AG04450 (cell line): ENCODE measurements at regions not wholly inside any gene's neighbourhood (a gene's known extent, or its start where the extent isn't known, plus 50 kb on each side); places are given as distances from the start of the nearest gene placed in this dataset.

Experiments
- CTCF ChIA-PET: fragments of 300-600, 350-600 bp; formaldehyde crosslinking; extraction: SDS; loops from one replicate; lab custom pipeline; 2022; ENCODE audit warnings: antibody characterized with exemption, inconsistent platforms; lab: Charles Lee
- POLR2A ChIA-PET: fragments of 350-600 bp; formaldehyde crosslinking; extraction: SDS; loops from one replicate; lab custom pipeline; 2021; ENCODE audit warnings: antibody characterized with exemption, inconsistent platforms; lab: Yijun Ruan, JAX
- DNase-seq: peaks from one replicate; pipeline ENCODE4 v3.0.0-alpha.2; 2011; ENCODE audit warnings: low read depth, low spot score
- H3K27ac ChIP-seq: one replicate; pipeline ENCODE4 v1.5.1; 2012; ENCODE audit warnings: low read depth, low read length, control low read depth
- H3K27me3 ChIP-seq: one replicate; pipeline ENCODE4 v1.6.0; 2012; ENCODE audit warnings: low read length; ENCODE audit not compliant: control insufficient read depth, insufficient read depth
- H3K4me3 ChIP-seq: 2 replicates; pipeline ENCODE4 v1.5.1; 2011; ENCODE audit warnings: mild to moderate bottlenecking, low read depth, low read length, control low read depth
- H3K9me3 ChIP-seq: 2 replicates; pipeline ENCODE4 v1.5.1; 2012; ENCODE audit warnings: low read length; ENCODE audit not compliant: control insufficient read depth, insufficient read depth
- CTCF ChIP-seq: IDR thresholded peaks from 2 replicates; pipeline ENCODE4 v1.5.1; 2011; ENCODE audit warnings: low read depth, low read length, control low read depth, inconsistent platforms

- TF ChIP-seq CTCF: no peak
- CTCF ChIA-PET: interaction anchor here (0.7 to 3.7 kb wide), 2 partner anchors 15 to 444 kb away, joined by 9 to 19 read pairs; no protein-coding TSS in a partner anchor
- POLR2A ChIA-PET: no interaction called here
These were observed 104.2 kb downstream of the MTNR1B start for GRCh38 chr11:93073508-93074280.

GRCh38 chr11:93074352-93074751 lies 104.9 kb downstream of the MTNR1B start:
- no peak for DNase-seq
- TF ChIP-seq CTCF: no peak
- Histone ChIP-seq H3K4me3 (no peak overlapping the region), H3K27me3 (no peaks in the 10 kb centered on the region), H3K9me3 (no peaks in the 10 kb centered on the region), H3K27ac (no peak overlapping the region)
- ChIA-PET POLR2A (no interaction called here), CTCF (interaction anchor here (0.7 kb wide), 1 partner anchor 443 kb away, joined by 9 read pairs; no protein-coding TSS in a partner anchor)

More at GRCh38 chr11:93073508-93074280, 104.2 kb downstream of the MTNR1B start:
- Histone ChIP-seq H3K9me3 (no peaks in the 10 kb centered on the region), H3K4me3 (no peak overlapping the region), H3K27me3 (no peaks in the 10 kb centered on the region), H3K27ac (no peak overlapping the region)
- no peak for DNase-seq

- no peak for TF ChIP-seq CTCF
- POLR2A ChIA-PET: no interaction called here
- DNase-seq: no peak
These were observed 106.3 kb downstream of the MTNR1B start for GRCh38 chr11:93075782-93076181.

GRCh38 chr11:93080146-93080759 lies 110.8 kb downstream of the MTNR1B start:
- CTCF ChIA-PET: interaction anchor here (0.6 to 1.8 kb wide), 2 partner anchors 9 to 928 kb away, joined by 6 to 9 read pairs; no protein-coding TSS in a partner anchor
- POLR2A ChIA-PET: interaction anchor here (1.1 kb wide), 1 partner anchor 25 kb away, joined by 3 read pairs; no protein-coding TSS in a partner anchor
- TF ChIP-seq CTCF: no peak
- Histone ChIP-seq H3K9me3 (no peaks in the 10 kb centered on the region), H3K27ac (no peak overlapping the region), H3K27me3 (no peaks in the 10 kb centered on the region), H3K4me3 (no peak overlapping the region)
- no peak for DNase-seq

More at GRCh38 chr11:93075782-93076181, 106.3 kb downstream of the MTNR1B start:
- Histone ChIP-seq H3K27me3 (no peaks in the 10 kb centered on the region), H3K9me3 (no peaks in the 10 kb centered on the region), H3K4me3 (no peak overlapping the region), H3K27ac (no peak overlapping the region)
- CTCF ChIA-PET: interaction anchor here (0.7 to 1.4 kb wide), 3 partner anchors 14 to 158 kb away, joined by 3 to 8 read pairs (median 5); no protein-coding TSS in a partner anchor

- no peak overlapping the region for H3K4me3 ChIP-seq
- CTCF ChIA-PET: no interaction called here
- no peak for TF ChIP-seq CTCF
- POLR2A ChIA-PET: no interaction called here
- H3K9me3 ChIP-seq: no peaks in the 10 kb centered on the region
- H3K27me3 ChIP-seq: no peaks in the 10 kb centered on the region
- no peak overlapping the region for H3K27ac ChIP-seq
- no peak for DNase-seq
These were observed 112.2 kb downstream of the MTNR1B start for GRCh38 chr11:93081694-93082093.
